Fibroblast of skin of right biceps (primary cell): ENCODE measurements at regions not wholly inside any gene's neighbourhood (a gene's known extent, or its start where the extent isn't known, plus 50 kb on each side); places are given as distances from the start of the nearest gene placed in this dataset.
A peak's percentile ranks its signal among the peaks of the same experiment; 100 is the strongest.
"Not testable (repeated sequence)": the region's sequence is repeated elsewhere in the genome, so short reads cannot be mapped to it uniquely, and the experiment has no call there.

Experiments
- DNase-seq: peaks from one replicate; pipeline ENCODE4 v3.0.0-alpha.2; 2013

DNA sequence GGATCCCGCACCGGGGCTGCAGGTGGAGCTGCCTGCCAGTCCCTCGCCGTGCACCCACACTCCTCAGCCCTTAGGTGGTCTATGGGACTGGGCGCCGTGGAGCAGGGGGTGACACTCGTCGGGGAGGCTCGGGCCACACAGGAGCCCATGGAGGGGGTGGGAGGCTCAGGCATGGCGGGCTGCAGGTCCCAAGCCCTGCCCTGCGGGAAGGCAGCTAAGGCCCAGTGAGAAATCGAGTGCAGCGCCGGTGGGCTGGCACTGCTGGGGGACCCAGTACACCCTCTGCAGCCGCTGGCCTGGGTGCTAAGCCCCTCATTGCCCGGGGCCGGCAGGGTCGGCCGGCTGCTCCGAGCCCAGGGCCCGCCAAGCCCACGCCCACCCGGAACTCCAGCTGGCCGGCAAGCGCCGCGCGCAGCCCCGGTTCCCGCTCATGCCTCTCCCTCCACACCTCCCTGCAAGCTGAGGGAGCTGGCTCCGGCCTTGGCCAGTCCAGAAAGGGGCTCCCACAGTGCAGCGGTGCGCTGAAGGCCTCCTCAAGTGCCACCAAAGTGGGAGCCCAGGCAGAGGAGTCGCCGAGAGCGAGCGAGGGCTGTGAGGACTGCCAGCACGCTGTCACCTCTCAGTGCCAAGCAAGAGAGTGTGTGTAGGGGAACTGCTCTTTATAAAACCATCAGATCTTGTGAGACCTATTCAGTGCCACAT lies 845.1 kb downstream of the CDH18 start:
- not testable (repeated sequence) for DNase-seq

DNA sequence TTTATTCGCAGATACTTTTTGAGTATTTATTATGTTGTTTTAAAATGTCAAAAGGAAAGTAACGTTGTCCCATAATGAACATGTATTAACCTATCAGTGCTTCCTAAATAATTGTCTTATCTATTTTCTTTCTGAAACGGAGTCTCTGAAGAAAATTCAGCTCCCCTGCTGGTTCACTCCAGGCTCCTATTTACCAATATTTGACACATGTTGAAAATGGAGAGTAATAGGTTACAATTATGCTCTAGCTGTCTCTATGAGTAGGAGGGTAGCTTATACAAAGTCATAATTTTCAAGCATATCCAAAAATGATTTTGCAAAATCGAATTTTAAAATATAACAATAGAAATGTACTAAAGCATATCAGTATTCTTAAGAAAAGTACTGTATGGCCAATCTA lies 844.1 kb downstream of the CDH18 start:
- no peak for DNase-seq

DNA sequence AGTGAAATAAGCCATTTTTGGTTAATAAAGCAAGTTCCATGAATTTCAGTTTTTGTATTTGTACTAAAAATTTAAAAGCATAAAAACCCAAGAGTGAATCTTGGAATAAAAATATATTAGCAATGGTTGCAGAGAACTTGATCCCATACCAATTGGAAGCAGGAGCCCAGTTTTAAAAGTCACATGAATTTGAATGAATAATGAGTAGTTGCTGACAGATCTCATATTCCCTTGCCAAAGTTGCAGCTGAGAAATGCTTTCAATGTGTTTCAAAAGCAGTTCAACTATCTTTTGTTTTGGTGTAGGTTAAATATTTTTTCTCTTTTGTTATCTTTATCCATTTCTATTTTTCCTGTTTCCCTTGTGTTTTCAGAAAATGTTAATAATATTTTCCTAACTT lies 818.6 kb downstream of the CDH18 start:
- no peak for DNase-seq

DNA sequence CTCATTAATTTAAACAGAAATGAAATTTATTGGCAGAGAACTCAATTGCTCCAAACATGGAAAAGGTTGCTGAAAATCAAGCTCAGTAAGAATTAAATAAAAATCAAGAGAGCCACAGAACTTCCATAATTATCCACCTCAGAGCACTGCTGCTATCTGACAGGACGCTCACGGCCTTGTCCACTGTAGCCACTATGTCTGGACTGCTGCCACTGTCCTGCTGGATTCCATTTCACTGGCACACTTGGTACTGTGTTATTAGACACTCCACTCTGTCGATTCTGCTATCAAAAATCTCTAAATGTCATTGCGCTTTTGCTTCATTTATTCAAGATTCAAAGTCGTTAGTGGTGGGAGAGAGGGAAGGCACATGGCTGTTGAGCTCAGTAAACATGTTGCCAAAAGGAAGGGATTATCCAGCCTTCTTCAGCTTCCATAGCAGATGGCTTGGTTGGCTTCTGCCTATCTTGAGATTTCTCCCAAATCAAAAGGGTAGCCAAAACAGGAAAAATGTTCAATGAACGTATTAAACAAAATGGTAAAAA lies 815.0 kb downstream of the CDH18 start:
- no peak for DNase-seq

DNA sequence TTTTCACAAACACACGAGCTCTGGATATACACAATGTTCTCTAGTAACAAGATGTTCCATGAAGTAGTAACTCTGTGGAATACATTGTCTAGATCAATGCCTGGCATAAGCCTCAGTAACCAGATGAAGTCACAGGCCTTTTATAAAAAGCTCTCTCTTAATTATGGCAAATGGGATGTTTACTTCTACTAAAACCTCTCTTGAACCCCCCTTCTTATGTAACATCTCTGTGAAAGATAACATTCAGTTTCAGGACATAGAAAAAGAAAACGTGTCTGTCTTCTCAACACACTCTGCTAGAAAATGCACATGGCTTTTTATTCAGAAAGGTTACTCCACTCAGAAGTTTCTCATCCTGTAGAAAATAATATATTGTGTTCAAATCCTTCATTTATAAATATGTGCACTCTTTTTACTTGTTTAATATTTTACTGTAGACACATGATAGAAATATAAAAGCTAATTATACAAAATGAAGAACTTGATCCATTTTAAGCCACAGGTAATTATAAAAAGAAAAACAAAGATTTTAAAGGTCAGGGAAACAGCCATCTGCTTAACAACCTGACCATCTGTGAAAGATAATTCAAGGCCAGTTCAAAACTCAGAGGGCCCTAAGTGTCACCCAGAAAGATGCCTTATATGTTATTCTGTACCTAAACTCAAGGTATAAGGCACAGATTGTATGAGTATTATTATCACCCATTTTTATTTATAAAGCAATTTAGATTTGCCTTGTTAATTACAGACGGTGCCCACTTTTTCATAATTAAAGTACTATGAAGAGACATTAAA lies 812.0 kb downstream of the CDH18 start:
- no peak for DNase-seq

DNA sequence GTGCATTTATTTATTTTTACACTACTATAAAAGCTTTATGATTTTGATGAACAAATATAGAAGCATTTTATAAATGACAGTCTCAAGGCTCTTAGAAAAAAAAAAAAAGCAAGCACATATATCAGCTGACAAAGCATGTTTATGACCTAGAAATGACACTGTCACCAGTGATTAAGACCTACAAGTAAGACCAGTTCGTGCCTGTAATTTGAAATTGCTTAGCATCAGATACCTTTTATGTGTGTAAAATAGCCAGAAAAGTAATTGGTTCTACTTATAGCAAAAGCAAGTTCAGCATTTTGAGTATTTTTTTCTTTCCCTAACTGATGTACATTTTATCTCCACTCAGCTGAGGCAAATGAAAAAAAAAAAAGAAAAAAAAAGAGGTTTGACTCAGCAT lies 808.4 kb downstream of the CDH18 start:
- no peak for DNase-seq

DNA sequence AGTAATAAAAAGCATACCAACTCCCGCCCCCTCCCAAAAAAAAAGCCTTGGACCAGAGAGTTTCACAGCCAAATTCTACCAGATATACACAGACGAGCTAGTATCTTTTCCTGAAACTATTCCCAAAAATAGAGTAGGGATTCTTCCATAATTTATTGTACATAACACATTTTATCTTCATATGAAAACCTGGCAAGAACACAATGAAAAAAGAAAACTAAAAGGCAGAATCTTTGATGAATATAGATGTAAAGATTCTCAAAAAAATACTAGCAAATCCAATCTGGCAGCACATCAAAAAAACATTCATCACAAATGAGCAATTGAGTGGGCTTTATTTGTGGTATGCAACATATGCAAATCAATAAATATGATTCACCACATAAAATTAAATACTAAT lies 798.8 kb downstream of the CDH18 start:
- DNase-seq: no peak

DNA sequence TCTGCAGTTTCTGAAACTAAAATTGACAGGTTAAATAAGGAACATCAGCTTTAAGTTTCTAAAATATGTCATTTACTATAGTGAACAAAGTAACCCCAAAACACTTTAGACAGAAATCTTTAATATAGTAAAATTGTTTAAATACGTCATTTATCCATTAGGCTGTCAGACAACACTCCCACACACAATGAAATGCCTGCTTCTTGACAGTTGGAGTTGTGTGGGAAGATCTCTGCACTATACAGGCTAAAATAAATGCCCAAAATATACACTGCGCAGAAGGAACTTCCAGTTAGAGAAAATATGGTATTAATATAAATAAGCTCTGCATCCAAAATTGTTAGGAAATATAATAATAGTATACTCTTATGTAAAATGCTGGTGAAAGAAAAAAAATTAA lies 794.4 kb downstream of the CDH18 start:
- DNase-seq: no peak

DNA sequence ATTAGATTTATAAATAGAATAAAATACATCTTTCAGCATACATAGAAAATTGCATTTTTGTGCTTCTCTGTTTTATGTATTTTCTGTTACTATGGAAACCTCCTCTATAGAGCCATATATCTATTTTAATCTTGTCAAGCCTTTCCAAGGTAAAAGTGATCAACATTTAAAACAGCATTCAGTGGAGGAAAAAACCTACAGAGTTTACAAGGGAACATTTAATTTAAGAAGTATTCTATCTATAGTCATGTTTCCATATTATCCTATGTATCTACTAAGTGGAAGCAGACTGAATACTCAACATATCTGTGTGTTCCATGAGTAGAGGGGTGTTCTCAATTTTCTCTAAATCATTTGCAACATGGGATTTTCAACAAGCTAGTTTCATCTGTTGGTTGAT lies 791.4 kb downstream of the CDH18 start:
- no peak for DNase-seq

DNA sequence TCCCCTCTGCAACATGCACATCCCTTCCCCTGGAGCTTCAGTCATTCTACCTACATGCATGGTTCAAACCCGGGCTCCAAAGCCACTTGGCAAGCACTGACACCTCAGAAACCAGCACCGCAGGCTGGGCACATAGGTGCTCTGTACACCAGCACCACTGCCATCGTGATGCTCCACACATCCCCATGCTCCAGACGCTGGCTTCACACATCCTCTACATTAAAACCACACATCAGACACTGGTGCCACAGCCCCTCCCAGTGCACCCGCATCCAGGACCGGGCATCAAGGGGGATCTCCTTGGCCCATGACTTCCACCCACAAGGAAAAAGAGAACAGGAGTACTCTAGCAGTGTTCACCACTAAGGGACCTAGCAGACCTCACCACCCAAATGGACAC lies 787.7 kb downstream of the CDH18 start:
- DNase-seq: no peak

DNA sequence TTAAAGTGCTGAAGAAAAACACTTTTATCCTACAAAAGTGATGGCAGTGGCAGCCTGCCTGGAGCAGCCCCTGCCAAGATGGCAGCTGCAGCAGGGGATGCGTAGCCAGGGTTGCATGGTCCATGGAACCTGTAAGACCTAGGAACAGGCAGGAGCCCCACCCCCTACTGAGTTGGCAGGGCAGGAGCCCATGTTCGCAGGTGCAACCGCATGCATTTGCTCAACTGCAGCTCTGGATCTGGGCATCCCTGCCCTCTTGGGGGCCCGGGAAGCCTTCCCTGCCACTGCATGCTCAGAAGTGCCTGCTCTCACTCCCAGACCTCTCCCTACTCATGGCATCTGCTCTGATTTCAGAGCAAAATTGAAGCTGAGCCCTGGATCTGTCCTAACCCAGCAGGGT lies 779.6 kb downstream of the CDH18 start:
- no peak for DNase-seq

DNA sequence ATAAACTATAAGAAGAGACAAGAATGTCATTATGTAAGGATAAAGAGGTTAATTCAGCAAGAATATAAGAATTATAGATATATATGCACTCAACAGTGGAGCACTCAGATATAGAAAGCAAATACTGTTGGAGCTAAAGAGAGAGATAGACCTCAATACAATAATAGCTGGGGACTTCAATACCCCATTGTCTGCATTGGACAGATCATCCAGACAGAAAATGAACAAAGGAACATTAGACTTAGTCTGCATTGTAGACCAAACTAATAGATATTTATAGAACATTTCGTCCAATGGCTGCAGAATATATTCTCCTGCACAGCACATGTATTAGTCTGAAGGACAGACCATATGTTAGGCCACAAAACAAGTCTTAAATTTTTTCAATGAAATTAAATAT lies 777.1 kb downstream of the CDH18 start:
- no peak for DNase-seq

DNA sequence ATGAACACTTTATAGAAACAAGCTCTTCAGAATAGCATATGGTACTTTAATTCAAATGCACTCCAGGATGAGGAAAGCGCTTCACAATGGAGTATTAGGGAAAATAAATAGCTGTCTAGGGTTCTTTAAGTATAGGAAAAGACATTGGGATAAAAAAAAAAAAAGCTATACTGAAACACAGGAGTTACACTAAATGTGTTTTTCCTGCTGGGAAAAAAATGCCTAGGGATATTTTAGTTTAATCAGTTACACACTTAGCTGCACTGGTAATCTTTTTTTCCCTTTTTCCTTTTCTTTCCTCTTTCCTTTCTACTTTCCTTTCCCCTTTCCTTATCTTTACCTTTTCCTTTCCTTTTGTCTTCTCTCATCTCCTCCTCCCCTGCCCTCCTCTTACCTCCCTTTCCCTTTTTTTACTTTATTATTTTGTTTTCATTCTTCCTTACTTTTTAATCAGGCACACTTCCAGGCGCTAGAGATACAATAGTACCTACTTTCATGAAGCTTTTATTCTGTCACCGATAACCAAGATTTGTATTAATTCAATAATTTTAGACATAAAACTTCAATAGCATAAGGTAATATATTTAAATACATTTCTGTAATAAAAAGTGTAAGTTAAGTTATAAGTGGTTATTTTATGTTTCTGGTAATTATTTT lies 758.7 kb downstream of the CDH18 start:
- DNase-seq: no peak

DNA sequence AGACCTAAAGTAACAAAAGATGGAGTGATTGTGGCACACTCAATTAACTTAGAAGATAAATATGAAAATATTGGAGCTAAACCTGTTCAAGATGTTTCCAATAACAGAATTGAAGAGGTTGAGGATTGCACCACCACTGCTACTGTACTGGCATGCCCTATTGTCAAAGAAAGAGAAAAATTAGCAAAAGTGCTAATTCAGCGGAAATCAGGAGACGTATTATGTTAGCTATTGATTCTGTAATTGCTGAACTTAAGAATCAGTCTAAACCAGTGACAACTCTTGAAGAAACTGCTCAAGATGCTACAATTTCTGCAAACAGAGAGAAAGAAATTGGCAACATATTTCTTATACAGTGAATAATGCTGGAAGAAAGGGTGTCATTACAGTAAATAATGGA lies 754.4 kb downstream of the CDH18 start:
- no peak for DNase-seq

DNA sequence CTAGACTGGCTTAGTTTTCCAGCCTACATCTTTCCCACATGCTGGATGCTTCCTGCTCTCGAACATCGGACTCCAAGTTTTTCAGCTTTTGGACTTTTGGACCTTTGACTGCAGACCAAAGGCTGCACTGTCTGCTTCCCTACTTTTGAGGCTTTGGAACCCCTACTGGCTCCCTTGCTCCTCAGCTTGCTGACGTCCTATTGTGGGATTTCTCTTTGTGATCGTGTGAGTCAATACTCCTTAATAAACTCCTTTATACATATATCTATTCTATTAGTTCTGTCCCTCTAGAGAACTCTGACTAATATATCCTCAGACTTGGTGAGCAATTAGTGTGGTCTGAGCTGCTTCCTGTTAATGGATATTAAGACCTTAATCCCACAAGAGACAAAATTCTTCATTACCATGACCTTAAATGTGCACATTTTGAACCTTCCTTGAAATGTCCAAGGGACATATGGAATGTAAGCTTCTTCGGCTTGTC lies 752.9 kb downstream of the CDH18 start:
- DNase-seq: peak; percentile 31

DNA sequence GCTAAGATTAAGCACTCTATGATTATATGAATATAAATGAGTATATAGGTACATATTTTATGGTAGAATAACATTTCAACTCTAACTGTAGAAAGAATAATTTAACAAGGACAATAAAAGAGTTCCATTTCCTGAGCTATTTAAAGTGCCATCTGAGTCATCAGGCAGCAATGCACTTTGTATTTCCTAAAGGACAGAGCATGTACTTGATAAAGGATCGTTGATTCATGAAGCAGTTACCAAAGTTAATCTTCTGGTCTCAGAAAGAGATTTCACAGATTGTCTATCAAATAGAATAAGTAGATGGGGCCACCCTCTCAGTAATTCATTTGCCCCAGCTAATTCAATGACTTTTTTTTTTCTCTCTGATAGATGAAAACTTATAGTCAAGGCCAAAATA lies 747.8 kb downstream of the CDH18 start:
- DNase-seq: peak; percentile 61

DNA sequence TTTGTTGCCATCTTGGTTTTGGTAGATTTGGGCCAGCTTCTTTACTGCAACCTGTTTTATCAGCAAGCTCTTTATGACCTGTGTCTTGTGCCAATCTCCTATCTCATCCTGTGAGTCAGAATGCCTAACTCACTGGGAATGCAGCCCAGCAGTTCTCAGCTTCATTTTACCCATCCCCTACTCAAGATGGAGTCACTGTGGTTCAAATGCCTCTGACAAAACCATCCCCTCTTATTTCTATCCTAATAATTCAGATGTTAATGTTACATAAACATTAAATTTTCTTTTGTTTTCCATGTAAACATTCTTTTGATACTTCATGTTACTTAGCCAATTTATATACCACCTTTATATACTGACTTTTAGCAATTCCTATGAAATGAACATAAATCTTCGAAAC lies 746.3 kb downstream of the CDH18 start:
- DNase-seq: peak; percentile 25

DNA sequence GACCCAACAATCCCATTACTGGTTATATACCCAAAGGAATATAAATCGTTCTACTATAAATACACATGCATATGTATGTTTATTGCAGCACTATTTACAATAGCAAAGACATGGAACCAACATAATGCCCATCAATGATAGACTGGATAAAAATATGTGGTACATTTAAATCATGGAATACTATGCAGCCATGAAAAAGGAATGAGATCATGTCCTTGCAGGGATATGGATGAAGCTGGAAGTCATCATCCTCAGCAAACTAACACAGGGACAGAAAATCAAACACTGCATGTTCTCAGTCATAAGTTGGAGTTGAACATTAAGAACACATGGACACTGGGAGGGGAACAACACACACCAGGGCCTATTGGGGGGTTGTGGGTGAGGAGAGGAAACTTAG lies 741.8 kb downstream of the CDH18 start:
- not testable (repeated sequence) for DNase-seq

DNA sequence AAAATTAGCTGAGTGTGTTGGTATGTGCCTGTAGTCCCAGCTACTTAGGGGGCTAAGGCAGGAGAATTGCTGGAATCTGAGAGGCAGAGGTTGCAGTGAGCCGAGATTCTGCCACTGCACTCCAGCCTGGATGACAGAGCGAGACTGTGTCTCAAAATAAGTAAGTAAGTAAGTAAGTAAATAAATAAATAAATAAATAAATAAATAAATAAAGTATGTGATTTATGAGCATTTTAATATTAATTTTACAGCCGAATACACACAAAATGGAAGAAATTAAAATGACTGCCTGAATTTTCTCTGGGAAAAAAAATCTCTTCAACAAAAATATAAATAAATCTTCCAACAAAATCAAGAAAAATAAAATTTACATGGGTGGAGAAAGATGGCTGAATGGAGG lies 740.7 kb downstream of the CDH18 start:
- no peak for DNase-seq

DNA sequence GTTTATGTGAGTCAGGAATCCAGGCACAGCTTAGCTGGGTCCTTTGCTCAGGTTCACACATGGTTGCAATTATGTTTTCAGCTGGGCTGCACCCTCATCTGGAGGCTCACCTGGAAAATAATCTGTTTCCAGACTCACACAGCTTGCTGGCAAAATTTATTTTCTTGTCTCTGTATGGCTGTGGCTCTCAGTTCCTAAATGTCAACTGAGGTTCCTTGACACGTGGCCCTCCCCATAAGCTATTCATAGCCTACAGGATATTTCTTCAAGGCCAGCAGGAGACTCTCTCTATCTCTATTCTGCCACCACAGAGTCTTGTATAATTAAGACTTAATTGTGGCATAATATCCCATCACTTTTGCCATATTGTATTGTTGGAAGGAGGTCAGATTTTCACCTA lies 732.0 kb downstream of the CDH18 start:
- no peak for DNase-seq

DNA sequence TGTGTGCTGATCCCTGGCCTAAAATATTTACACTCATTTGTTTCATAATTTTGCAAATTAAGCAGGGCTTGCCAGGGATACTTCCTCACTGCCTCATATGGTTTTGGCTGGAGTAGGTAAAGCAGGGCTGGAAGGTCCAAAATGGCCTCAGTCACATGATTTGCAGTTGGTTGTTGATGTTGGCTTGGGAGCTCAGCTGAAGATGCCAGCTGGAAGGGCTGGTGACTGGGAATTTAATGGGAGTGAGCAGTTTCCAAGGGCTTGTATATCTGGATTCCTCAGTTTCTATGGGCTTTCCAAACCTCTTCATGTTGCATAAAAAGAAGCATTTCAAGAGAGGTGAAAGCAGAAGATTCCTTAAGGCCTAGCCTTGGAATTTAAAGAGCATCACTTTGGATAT lies 729.3 kb downstream of the CDH18 start:
- no peak for DNase-seq

DNA sequence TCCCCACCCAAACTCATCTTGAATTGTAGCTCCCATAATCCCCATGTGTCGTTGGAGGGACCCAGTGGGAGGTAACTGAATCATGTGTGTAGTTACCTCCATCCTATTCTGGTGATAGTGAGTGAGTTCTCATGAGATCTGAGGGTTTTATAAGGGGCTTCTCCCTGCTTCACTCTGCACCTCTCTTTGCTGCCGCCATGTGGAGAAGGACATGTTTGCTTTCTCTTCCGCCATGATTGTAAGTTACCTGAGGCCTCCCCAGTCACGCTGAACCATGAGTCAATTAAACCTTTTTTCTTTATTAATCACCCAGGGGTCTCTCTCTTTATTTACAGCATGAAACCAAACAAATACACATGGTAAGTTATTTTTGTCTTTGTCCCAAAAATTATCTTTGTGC lies 726.1 kb downstream of the CDH18 start:
- DNase-seq: no peak

DNA sequence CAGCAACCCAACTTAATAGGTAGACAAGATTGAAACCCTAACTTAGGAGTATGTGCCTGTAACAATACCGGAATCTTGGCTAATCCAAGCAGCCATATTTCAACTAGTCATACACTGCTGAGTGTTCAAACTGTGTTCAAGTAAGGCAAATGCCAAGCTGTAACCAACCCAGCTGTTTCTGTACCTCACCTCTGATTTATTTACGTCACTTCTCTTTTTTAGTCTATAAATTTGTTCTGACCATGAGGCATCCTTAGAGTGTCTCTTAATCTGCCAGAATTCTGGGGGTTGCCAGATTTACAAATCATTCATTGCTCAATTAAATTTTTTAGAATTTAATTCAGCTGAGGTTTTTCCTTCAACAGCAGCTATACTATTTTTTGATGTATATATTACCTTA lies 723.2 kb downstream of the CDH18 start:
- DNase-seq: no peak

DNA sequence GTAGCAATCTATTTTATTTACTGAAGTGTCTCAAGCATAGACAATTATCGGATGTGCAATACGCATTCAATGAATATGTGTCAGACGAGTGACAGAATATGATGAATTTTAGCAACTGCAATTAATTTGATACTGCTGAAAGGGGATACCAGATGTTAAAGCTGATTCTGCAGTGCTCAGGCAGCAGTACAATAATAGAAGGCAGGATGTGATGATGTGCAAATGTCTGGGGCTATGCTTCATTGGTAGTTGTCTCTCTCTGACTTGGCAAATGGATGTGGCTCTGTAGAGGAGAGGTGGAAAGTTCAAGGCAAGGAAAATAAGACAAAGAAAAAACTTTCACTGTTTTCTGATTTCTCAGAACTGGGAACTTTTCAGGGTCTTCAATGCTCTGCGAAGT lies 721.2 kb downstream of the CDH18 start:
- no peak for DNase-seq
